ENCODE measurements at regions not wholly inside any gene's neighbourhood (a gene's known extent, or its start where the extent isn't known, plus 50 kb on each side); places are given as distances from the start of the nearest gene placed in this dataset.

- intact Hi-C loops (cut with DNase I): no loop called here
- TF ChIP-seq POLR2AphosphoS5 (IDR thresholded peaks at IDR 0.05) (no peak), EP300 (IDR thresholded peaks at IDR 0.05) (no peak), POLR2A (IDR thresholded peaks at IDR 0.05; ENCODE audit: low read depth) (no peak), CTCF (IDR thresholded peaks at IDR 0.05) (no peak)
- WGBS: 50% methylated on average over 3 of the region's 3 CpGs
- H3K9me3 ChIP-seq: peaks cover 0 to 8% (median 3%) of the 10 kb centered on the region in 4 donors
- no peaks in the 10 kb centered on the region for H3K36me3 ChIP-seq
- no peak for DNase-seq (ENCODE audit: extremely low spot score)
- no peaks in the 10 kb centered on the region for H3K4me1 ChIP-seq
- no peak overlapping the region for H3K4me3 ChIP-seq
- H3K27me3 ChIP-seq: no peaks in the 10 kb centered on the region
- H3K27ac ChIP-seq (replicated peaks in 1 of 4): no peak overlapping the region
These were observed 56.1 kb upstream of the PKP2 start for GRCh38 chr12:32952681-32953080.

GRCh38 chr12:32949815-32950214, 53.2 kb upstream of the PKP2 start:
- WGBS: 74% methylated on average over 3 of the region's 3 CpGs
- Histone ChIP-seq H3K9me3 (no peaks in the 10 kb centered on the region), H3K36me3 (no peaks in the 10 kb centered on the region), H3K4me1 (no peaks in the 10 kb centered on the region), H3K27me3 (no peaks in the 10 kb centered on the region), H3K27ac (replicated peaks in 1 of 4) (no peak overlapping the region), H3K4me3 (no peak overlapping the region)
- DNase-seq (ENCODE audit: extremely low spot score): no peak
- TF ChIP-seq POLR2AphosphoS5 (IDR thresholded peaks at IDR 0.05) (no peak), EP300 (IDR thresholded peaks at IDR 0.05) (no peak), POLR2A (IDR thresholded peaks at IDR 0.05; ENCODE audit: low read depth) (no peak), CTCF (IDR thresholded peaks at IDR 0.05) (no peak)
- intact Hi-C loops (cut with DNase I): no loop called here

GRCh38 chr12:32947206-32948067, 50.9 kb upstream of the PKP2 start:
- Histone ChIP-seq H3K4me1 (no peaks in the 10 kb centered on the region), H3K4me3 (no peak overlapping the region), H3K9me3 (no peaks in the 10 kb centered on the region), H3K36me3 (no peaks in the 10 kb centered on the region), H3K27me3 (no peaks in the 10 kb centered on the region), H3K27ac (replicated peaks in 1 of 4) (no peak overlapping the region)
- 88% methylated on average over 4 of the region's 4 CpGs for WGBS
- DNase-seq (ENCODE audit: extremely low spot score): no peak
- no peak for TF ChIP-seq EP300 (IDR thresholded peaks at IDR 0.05)
- peak in 1 of 3 experiments; percentile 7 for TF ChIP-seq CTCF (IDR thresholded peaks at IDR 0.05)
- intact Hi-C loops (cut with DNase I): no loop called here

- TF ChIP-seq CTCF (IDR thresholded peaks at IDR 0.05) (no peak), EP300 (IDR thresholded peaks at IDR 0.05) (no peak), POLR2A (IDR thresholded peaks at IDR 0.05; ENCODE audit: low read depth) (no peak), POLR2AphosphoS5 (IDR thresholded peaks at IDR 0.05) (no peak)
- WGBS: 69% methylated on average over 6 of the region's 6 CpGs
- intact Hi-C loops (cut with DNase I): no loop called here
These were observed 50.0 kb upstream of the PKP2 start for GRCh38 chr12:32946504-32947131.

More at GRCh38 chr12:32946504-32947131, 50.0 kb upstream of the PKP2 start:
- H3K36me3 ChIP-seq: no peaks in the 10 kb centered on the region
- no peaks in the 10 kb centered on the region for H3K27me3 ChIP-seq
- no peak overlapping the region for H3K4me3 ChIP-seq
- H3K27ac ChIP-seq (replicated peaks in 1 of 4): no peak overlapping the region
- H3K4me1 ChIP-seq: no peaks in the 10 kb centered on the region
- no peaks in the 10 kb centered on the region for H3K9me3 ChIP-seq
- DNase-seq (ENCODE audit: extremely low spot score): no peak
